SK-N-SH (cell line): ENCODE measurements at regions not wholly inside any gene's neighbourhood (a gene's known extent, or its start where the extent isn't known, plus 50 kb on each side); places are given as distances from the start of the nearest gene placed in this dataset.

Source experiments
- EP300 ChIP-seq, 2 experiments: IDR thresholded peaks; 2 replicates each; pipeline versions ENCODE4 v1.4.0 to v1.6.1; 2012; ENCODE audit warnings: borderline replicate concordance in 1 of 2, low read depth in 1 of 2, low read length in 1 of 2
- FOSL2 ChIP-seq: IDR thresholded peaks from 2 replicates; pipeline ENCODE4 v1.4.0; 2012; ENCODE audit warnings: low read depth, mild to moderate bottlenecking, moderate library complexity, borderline replicate concordance
- MEF2A ChIP-seq: IDR thresholded peaks from 2 replicates; pipeline ENCODE4 v1.4.0; 2012; ENCODE audit warnings: low read depth, borderline replicate concordance

GRCh38 chr1:171434717-171435346 lies 50.5 kb upstream of the PRRC2C start (continued):
- TF ChIP-seq FOSL2: peak; percentile 75
- peak in 1 of 2 experiments; percentile 17; a peak in 1 of 4 replicates for TF ChIP-seq EP300 (IDR thresholded peaks at IDR 0.05; ENCODE audit: borderline replicate concordance in 1 of 2, low read depth in 1 of 2, low read length in 1 of 2)
- no peak for TF ChIP-seq MEF2A
